ENCODE measurements at regions not wholly inside any gene's neighbourhood (a gene's known extent, or its start where the extent isn't known, plus 50 kb on each side); places are given as distances from the start of the nearest gene placed in this dataset.
A peak's percentile ranks its signal among the peaks of the same experiment; 100 is the strongest.

GRCh38 chr19:22545751-22546150 lies 88.4 kb upstream of the ZNF492 start:
- Histone ChIP-seq H3K36me3 (ENCODE audit: control insufficient read depth, insufficient read depth, low read length) (no peaks in the 10 kb centered on the region), H3K4me1 (no peaks in the 10 kb centered on the region), H3K4me3 (ENCODE audit: low read depth, low read length) (no peak overlapping the region), H3K9me3 (no peaks in the 10 kb centered on the region), H3K27me3 (replicated peaks; ENCODE audit: control insufficient read depth, insufficient read depth, low read length) (no peaks in the 10 kb centered on the region)
- ChIA-PET POLR2A (no interaction called here), CTCF (no interaction called here)
- Mint-ChIP-seq H3K4me3 (ENCODE audit: unreplicated experiment) (no peak overlapping the region), H3K9me3 (ENCODE audit: unreplicated experiment) (peaks cover 53% of the 10 kb centered on the region), H3K36me3 (ENCODE audit: insufficient read depth, unreplicated experiment) (no peaks in the 10 kb centered on the region), H3K4me1 (ENCODE audit: low read depth, unreplicated experiment) (no peaks in the 10 kb centered on the region), H3K27ac (ENCODE audit: unreplicated experiment) (no peak overlapping the region), H3K27me3 (ENCODE audit: insufficient read depth, unreplicated experiment) (no peaks in the 10 kb centered on the region)
- peak; percentile 10 to 40 for DNase-seq
- BruUV-seq (replicated peaks), result no TSS peak
- TF ChIP-seq, protein P1, sequence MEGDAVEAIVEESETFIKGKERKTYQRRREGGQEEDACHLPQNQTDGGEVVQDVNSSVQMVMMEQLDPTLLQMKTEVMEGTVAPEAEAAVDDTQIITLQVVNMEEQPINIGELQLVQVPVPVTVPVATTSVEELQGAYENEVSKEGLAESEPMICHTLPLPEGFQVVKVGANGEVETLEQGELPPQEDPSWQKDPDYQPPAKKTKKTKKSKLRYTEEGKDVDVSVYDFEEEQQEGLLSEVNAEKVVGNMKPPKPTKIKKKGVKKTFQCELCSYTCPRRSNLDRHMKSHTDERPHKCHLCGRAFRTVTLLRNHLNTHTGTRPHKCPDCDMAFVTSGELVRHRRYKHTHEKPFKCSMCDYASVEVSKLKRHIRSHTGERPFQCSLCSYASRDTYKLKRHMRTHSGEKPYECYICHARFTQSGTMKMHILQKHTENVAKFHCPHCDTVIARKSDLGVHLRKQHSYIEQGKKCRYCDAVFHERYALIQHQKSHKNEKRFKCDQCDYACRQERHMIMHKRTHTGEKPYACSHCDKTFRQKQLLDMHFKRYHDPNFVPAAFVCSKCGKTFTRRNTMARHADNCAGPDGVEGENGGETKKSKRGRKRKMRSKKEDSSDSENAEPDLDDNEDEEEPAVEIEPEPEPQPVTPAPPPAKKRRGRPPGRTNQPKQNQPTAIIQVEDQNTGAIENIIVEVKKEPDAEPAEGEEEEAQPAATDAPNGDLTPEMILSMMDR (IDR thresholded peaks at IDR 0.05; ENCODE audit: insufficient read depth in 1 of 2, low read depth in 1 of 2, low read length in 1 of 2, severe bottlenecking in 1 of 2, unreplicated experiment in 1 of 2), result peak; percentile 12 to 19
- intact Hi-C loops (cut with micrococcal nuclease; ENCODE audit: unreplicated experiment), result no loop called here

DNA sequence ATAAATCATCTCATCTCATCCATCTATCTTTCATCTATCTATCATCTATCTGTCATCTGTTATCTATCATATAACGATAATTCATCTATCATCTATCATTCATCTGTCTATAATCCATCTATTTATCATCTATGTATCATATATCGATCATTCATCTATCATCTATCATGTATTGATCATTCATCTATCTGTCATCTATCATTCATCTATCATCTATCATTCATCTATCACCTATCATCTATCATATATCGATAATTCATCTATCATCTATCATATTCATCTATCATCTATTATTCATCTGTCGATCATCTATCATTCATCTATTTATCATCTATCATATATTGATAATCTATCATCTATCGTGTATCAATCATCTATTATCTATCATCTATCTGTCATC lies 100.4 kb upstream of the ZNF492 start:
- TF ChIP-seq, protein P1 (IDR thresholded peaks at IDR 0.05; ENCODE audit: insufficient read depth in 1 of 2, low read depth in 1 of 2, low read length in 1 of 2, severe bottlenecking in 1 of 2, unreplicated experiment in 1 of 2), result no peak
- H3K36me3 Mint-ChIP-seq (ENCODE audit: insufficient read depth, unreplicated experiment), result no peaks in the 10 kb centered on the region
- no peak for DNase-seq
- POLR2A ChIA-PET, result no interaction called here
- no peaks in the 10 kb centered on the region for H3K27me3 Mint-ChIP-seq (ENCODE audit: insufficient read depth, unreplicated experiment)
- H3K4me1 Mint-ChIP-seq (ENCODE audit: low read depth, unreplicated experiment), result no peaks in the 10 kb centered on the region
- H3K4me3 ChIP-seq (ENCODE audit: low read depth, low read length), result no peak overlapping the region
- H3K9me3 Mint-ChIP-seq (ENCODE audit: unreplicated experiment), result peaks cover 39% of the 10 kb centered on the region
- no peaks in the 10 kb centered on the region for H3K36me3 ChIP-seq (ENCODE audit: control insufficient read depth, insufficient read depth, low read length)
- CTCF ChIA-PET, result no interaction called here
- H3K9me3 ChIP-seq, result no peaks in the 10 kb centered on the region; the same call in 1 of the 2 replicates
- H3K4me3 Mint-ChIP-seq (ENCODE audit: unreplicated experiment), result no peak overlapping the region
- no peaks in the 10 kb centered on the region for H3K4me1 ChIP-seq
- intact Hi-C loops (cut with micrococcal nuclease; ENCODE audit: unreplicated experiment), result no loop called here
- H3K27me3 ChIP-seq (replicated peaks; ENCODE audit: control insufficient read depth, insufficient read depth, low read length), result no peaks in the 10 kb centered on the region
- H3K27ac Mint-ChIP-seq (ENCODE audit: unreplicated experiment), result no peak overlapping the region
- no TSS peak for BruUV-seq (replicated peaks)

- no peak overlapping the region for H3K4me3 Mint-ChIP-seq (ENCODE audit: unreplicated experiment)
- TF ChIP-seq, protein P1 (IDR thresholded peaks at IDR 0.05; ENCODE audit: insufficient read depth in 1 of 2, low read depth in 1 of 2, low read length in 1 of 2, severe bottlenecking in 1 of 2, unreplicated experiment in 1 of 2), result no peak
- no peak overlapping the region for H3K27ac Mint-ChIP-seq (ENCODE audit: unreplicated experiment)
- no peaks in the 10 kb centered on the region for H3K27me3 Mint-ChIP-seq (ENCODE audit: insufficient read depth, unreplicated experiment)
- Histone ChIP-seq H3K36me3 (ENCODE audit: control insufficient read depth, insufficient read depth, low read length) (no peaks in the 10 kb centered on the region), H3K27me3 (replicated peaks; ENCODE audit: control insufficient read depth, insufficient read depth, low read length) (no peaks in the 10 kb centered on the region), H3K4me3 (ENCODE audit: low read depth, low read length) (no peak overlapping the region), H3K9me3 (no peaks in the 10 kb centered on the region; the same call in 1 of the 2 replicates), H3K4me1 (no peaks in the 10 kb centered on the region)
- ChIA-PET POLR2A (no interaction called here), CTCF (no interaction called here)
- H3K36me3 Mint-ChIP-seq (ENCODE audit: insufficient read depth, unreplicated experiment), result no peaks in the 10 kb centered on the region
- DNase-seq, result no peak
- H3K4me1 Mint-ChIP-seq (ENCODE audit: low read depth, unreplicated experiment), result no peaks in the 10 kb centered on the region
- intact Hi-C loops (cut with micrococcal nuclease; ENCODE audit: unreplicated experiment), result no loop called here
- no TSS peak for BruUV-seq (replicated peaks)
- peaks cover 44% of the 10 kb centered on the region for H3K9me3 Mint-ChIP-seq (ENCODE audit: unreplicated experiment)
Measured at GRCh38 chr19:22532388-22533300, 101.5 kb upstream of the ZNF492 start.
